Head of caudate nucleus (tissue), 42 donors: ENCODE measurements at regions not wholly inside any gene's neighbourhood (a gene's known extent, or its start where the extent isn't known, plus 50 kb on each side); places are given as distances from the start of the nearest gene placed in this dataset.

Source experiments
- DNase-seq, 42 donors: peaks; one replicate each; pipeline versions ENCODE4 v3.0.0 to v3.0.0-alpha.2; 2020 to 2021; ENCODE audit warnings: mixed read lengths in 7 of 42
- intact Hi-C: fragments of 100-400 bp; cut with DNase I; formaldehyde crosslinking; loops from one replicate; pipeline ENCODE4 v1.15.0; 2022

DNA sequence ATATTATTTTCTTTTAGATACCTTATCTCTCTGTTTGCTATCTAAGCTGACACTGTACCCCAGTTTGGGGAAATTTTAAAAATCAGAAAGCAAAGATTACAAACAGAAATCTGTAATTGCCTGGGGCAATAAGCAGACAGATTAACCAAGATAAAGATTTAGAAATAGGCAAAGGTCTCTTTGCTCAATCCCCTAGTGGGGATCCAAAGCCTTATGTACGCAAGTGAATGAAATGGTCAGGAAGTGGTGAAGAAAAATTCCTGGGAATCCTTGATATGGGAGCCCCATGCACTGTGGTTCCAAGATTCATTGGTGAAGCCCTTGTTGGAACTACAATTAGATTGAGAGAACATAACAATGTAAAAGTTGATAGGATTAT is 139.5 kb upstream of the GUCY1A2 start:
- DNase-seq: no peak
- intact Hi-C loops: no loop called here

DNA sequence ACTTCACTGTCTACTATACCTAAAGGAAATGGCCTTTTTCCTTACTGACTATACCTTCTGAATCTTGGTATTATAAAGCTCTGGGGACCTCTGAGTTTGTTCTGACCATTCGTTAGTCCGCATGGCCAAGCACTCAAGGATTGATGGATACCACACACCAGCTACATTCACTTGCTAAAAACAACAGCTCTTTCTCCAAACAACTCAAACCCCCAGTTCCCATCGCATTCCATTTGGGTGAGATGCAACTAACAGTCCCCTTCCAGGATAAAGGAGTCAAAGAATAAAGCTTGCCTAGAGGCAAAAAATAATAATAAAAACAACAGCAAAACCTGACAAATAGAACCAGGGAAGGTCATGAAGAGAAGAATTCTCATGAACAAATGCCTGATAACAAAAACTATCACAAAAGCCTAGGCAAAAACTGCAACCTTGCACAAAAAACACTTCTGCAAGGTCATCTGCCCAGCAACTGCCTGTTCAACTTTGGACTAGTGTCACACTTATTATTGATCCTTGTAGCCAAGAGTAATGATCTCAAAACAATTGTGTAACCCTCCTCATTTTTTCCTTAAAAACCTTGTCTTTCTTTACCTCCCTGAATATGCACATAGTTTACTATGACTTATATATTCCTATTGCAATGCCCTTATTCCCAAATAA is 139.0 kb upstream of the GUCY1A2 start:
- DNase-seq: no peak
- intact Hi-C loops: no loop called here

DNA sequence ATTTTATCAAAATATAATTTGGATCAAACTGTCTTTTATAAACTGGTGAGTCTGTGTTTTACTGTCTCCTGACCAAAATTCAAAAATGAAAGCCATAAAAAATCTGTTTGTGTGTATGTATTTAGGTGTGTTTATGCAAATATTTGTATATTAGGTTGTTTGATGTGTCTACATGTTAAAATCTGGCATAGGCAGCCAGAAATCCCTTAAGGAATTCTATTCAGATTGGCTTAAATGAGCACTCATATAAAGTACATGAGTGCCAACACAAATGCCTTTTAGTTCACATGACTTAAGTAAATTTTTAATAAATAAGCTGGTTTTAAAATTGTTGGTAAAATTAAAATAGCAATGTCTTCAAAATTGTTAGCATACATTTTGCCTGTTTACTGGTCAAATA is 133.3 kb upstream of the GUCY1A2 start:
- intact Hi-C loops: no loop called here
- no peak for DNase-seq

DNA sequence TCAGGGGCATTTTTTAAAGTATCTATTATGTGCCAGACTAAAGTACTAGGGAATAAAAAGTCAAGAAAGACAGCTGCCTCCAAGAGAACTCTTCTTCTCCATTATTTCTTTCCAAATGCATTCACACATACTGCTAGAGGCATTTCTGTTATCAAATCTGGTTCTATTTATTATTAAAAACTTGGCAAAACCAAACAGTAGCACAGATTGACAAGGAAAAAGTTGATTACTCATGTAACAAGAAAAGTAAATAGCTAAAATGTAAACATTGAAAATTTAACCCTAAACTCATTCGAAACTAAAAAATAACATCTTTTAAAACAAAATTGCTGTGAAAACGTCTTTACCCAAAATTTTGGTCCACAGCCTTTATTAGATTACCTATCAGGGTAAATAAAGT is 132.9 kb upstream of the GUCY1A2 start:
- DNase-seq: no peak
- intact Hi-C loops: no loop called here

DNA sequence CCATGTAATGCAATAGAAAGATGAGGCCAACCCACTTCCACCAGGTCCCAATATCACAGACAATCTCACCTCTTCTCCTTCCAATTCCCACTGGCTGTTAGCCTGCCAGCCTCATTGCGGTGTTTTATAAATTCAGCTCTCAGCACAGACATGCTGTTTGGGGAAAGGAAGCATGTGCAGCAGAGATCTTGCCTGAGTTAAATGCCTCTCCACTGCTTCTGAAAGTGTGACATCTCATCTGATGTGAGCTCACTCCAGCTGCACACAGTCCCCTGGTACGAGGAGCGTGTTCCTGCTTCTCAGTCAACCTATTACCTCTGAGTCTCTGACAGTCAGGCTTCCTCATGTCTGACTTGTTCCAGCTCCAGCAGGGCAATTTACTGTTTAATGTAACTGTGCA is 122.7 kb upstream of the GUCY1A2 start:
- DNase-seq: peak in 8 of 42 donors; percentile 10 to 37 (median 18)
- intact Hi-C loops: no loop called here

DNA sequence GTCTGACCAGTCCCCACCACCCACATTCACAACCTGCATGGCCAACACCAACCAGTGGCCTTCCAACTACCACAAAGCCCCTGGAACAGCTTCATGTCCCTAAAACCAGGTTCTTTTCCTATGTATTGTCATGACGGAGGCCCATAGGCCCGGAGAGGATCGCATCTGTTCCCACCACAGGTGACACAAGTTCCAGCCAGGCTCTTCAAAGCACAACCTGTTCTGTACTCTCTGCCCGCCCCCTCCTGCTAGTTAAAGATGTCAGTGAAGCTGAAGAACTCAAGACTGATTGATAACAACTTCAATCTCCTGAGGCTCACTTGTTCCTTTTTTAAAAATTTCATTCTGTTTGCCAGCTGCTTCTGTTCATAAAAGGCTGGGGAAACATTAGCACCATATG is 121.1 kb upstream of the GUCY1A2 start:
- intact Hi-C loops: no loop called here
- DNase-seq: peak in 38 of 42 donors; percentile 11 to 77 (median 46)

DNA sequence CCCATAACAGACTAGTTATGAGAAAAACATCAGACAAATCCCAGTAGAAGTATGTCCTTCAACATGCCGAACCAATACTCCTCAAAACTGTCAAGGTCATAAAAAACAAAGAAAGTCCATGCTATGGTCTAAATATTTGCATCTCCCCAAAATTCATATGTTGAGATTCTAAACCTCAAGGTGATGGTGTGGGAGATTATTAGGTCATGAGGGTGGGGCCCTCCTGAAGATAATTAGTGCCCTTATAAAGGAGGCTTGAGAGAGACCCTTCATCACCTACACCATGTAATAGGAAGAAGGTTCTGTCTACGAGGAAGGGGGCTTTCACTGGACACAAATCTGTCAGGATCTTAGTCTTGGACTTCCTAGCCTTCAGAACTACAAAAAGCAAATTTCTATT is 118.6 kb upstream of the GUCY1A2 start:
- DNase-seq: no peak
- intact Hi-C loops: no loop called here

DNA sequence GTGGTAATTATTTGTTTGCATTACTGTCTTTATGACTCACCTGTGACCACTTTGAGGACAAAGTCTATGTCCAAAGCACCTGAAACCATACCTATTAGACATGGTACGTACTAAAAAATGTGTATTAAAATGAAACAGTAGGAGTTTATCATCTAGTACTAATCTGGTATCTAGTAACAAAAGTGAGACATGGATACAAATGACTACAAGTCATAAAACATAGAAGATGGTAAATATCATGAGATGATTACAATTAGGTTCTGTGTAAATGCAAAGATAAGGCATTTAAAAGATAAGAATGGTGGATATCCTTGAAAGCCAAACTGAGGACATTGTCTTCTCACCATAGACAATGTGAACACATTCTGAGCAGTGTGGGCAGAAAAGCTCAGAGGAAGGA is 113.5 kb upstream of the GUCY1A2 start:
- intact Hi-C loops: no loop called here
- DNase-seq: no peak

DNA sequence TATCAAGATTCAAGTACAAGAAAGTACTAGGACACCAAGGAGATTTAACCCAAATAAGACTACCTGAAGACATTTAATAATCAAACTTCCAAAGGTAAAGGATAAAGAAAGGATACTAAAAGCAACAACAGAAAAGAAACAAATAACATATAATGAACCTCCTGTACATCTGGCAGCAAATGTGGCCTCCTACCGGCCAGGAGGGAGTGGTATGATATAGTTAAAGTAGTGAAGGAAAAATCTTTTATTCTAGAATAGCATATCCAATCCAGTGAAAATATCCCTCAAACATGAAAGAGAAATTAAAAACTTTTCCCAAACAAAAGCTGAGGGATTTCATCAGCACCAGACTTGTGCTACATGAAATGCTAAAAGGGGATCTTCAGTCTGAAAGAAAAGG is 104.7 kb upstream of the GUCY1A2 start:
- intact Hi-C loops: no loop called here
- no peak for DNase-seq

DNA sequence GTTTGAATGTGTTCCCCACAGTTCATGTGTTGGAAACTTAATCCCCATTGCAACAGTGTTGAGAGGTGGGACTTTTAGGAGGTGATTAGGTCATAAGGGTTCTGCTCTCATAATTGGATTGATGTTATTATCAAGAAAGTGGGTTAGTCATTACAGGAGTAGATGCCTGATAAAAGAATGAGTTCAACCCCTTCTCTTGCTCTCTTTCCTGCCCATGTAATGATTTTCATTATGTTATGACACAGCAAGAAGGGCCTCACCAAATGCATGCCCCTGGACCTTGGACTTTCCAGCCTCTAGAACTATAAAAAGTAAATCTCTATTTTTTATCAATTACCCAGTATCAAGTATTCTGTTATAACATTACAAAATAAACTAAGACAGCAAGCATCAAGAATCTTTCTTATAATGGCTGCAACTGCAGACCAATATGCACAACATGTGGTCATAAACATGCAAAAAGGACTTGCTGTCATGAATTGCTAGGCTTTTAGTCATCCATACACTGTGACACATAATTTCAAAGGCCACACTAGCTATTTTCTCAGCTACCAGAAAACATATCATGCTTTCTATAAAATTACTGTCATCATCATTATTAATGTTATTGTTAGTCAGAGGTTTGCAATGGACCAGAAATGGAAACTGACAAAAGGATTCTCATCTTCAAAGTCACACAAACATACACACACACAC is 99.9 kb upstream of the GUCY1A2 start:
- intact Hi-C loops: no loop called here
- DNase-seq: no peak

DNA sequence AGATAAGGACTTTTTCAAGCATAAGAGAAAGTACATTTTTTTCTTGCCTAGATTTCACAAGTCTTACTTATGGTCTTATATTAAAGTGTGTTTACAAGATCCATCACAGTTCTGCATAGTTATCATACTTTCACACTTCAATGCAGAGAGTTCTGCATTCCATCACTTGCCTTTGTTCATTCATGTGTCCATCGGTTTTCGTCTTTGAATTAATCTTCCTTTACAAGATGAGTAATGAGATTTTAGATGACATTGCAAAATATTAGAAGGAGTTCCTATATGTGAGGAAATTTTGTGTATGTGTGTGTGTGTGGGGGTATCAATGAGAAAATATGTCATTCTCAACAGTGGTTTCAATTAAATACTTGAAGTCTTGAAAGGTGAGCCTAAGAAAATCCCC is 98.1 kb upstream of the GUCY1A2 start:
- intact Hi-C loops: no loop called here
- DNase-seq: no peak

DNA sequence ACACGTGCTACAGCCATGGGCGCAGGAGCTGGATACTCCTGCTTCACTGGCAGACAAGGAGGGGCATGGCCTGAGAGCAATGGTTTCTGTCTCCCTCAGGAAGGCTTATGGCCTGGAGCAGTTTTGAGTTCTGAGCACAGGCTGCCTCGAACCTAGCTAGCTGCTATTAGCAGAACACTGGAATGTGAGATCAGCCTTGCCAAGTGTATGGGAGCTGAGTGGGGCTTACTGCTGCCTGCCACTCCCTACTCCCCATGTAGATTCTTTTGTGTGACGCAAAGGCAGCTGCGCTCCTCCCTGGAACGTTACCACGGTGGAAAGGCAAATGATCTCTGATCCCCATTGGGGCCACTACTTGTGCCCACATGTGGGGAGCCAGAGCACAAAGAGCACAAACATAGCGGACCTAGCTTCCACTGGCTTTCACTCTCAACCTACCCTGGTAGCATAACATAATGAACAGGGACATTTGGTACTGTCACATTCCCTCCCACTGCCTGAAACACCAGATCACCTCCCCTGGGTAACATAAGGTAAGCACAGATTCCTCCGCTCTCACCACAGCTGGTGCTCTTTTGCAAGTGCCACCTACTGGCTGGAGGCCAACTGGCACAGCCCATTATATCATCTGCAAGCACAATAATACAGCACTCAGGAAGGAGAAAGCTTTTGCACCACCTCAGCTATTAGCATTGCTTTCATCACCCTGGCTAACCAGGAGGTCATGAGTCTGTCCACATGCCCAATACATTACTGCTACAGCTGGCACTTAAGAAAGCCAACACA is 84.6 kb upstream of the GUCY1A2 start:
- intact Hi-C loops: no loop called here
- DNase-seq: no peak

DNA sequence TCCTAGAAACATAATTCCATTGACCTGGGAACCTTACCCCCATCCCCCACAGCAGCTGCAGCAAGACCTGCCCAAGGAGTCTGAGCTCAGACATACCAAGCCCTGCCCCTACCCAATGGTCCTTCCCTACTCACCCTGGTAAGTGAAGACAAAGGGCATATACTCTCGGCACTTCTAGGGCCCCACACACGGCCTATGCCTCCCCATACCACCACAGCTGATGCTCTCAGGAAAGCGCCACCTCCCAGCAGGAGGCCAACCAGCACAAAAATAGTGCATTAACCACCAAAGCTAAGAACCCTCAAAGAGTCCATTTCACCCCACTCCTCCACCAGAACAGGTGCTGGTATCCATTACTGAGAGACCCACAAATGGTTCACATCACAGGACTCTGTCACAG is 74.4 kb upstream of the GUCY1A2 start:
- intact Hi-C loops: no loop called here
- no peak for DNase-seq

DNA sequence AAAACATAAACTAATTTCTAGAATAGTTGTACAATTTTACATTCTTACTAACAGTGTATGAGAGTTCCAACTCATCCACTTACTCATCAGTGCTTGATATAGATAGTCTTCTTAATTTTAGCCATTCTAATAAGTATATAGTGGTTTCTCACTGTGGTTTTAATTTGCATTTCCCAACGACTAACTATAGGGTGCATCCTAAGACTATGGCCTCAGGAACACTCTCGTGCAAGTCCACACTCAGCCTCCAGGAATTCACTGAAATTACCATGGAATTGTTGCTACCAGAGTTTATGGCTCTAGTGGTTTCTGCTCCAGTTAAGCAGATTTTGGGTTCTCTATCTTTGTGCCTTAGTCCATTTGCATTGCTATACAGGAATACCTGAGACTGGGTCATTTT is 60.1 kb upstream of the GUCY1A2 start:
- DNase-seq: no peak
- intact Hi-C loops: no loop called here

DNA sequence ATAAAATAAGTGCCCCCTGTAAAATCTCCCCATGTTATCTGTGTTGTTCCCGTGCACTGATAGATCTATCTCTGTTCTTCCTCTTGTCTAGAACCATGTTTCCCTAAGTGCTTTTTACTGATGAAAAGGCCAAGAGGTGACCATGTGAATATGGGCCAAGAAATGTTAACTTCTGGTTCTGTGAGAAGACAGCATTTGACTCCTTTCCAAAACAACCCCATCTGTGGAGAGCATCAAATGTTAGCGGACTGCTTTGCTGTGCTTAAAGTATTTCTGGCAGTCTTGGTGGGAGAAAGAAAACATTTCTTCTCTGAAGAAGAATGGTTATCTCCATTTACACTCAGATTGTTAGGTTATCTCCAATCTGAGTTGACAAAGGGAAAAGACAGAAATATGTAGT is 58.6 kb upstream of the GUCY1A2 start:
- intact Hi-C loops: no loop called here
- DNase-seq: no peak

DNA sequence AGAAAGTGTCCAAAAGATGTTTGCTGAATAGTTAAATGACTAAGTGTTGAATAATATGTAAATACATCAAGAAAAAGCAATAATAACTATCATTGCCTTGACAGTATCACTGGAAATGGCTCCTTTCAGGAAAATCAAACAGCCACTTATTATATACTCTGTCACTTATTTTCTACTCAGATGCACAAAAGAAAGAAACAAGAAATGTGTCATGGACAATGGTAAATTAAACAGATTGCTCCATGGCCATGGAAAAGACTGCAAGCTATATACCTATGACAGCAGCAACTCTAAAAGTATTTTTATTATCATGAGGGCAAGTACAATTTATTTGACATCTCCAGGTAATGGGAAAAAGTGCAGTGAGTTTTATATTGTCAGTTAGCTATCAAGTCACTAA is 52.9 kb upstream of the GUCY1A2 start:
- intact Hi-C loops: no loop called here
- no peak for DNase-seq
